ENCODE measurements at regions not wholly inside any gene's neighbourhood (a gene's known extent, or its start where the extent isn't known, plus 50 kb on each side); places are given as distances from the start of the nearest gene placed in this dataset.

DNA sequence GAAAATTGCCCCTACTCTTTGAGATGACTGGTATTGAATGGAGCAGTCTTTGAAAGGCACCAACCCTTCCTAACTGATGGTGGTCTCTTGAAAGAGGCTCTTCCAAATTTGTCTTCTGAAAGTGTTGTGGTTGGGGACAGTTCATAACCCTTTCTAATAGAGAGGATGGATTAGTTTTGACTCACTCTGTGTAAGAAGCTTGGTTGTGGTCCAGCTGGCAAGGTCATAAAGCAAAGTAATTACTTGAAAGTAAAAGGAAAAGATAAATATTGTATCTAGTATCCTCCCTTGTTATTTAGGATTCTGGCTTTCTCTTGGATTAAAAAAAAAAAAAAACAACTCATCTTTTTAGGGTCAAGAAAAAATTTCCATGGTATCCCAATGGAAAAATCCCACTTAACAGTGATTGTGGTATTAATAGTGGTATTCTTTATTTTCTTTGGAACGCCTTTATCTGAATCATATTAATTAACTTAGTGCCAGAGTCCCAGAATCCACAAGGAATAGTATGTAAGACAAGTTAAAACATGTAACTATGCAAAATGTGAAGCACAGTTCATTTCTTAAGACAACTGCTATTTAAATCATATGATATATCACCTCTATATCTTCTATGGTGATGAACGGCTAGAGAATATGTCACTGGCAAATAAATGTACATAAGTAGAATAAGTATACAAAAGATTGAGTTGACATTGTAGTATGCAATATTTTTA lies 469.3 kb upstream of the CDIN1 start:
- TF ChIP-seq POLR2AphosphoS5 (IDR thresholded peaks at IDR 0.05; ENCODE audit: low read length): no peak
- TF ChIP-seq PKNOX1 (IDR thresholded peaks at IDR 0.05): no peak
- TF ChIP-seq BACH1 (IDR thresholded peaks at IDR 0.05; ENCODE audit: borderline replicate concordance): no peak
- no peak for TF ChIP-seq EP300 (IDR thresholded peaks at IDR 0.05; ENCODE audit: borderline replicate concordance in 1 of 2, control insufficient read depth in 1 of 2, low read depth in 2 of 2, low read length in 2 of 2)
- TF ChIP-seq TCF3 (IDR thresholded peaks at IDR 0.05; ENCODE audit: borderline replicate concordance, insufficient read depth, low read depth, low read length): no peak
- no peak for TF ChIP-seq MTA3 (IDR thresholded peaks at IDR 0.05; ENCODE audit: borderline replicate concordance, low read length)
- no peak for TF ChIP-seq NBN (IDR thresholded peaks at IDR 0.05)
- TF ChIP-seq PRDM15 (CRISPR knock-in tag; IDR thresholded peaks at IDR 0.05): no peak
- no peak for TF ChIP-seq ASH2L (IDR thresholded peaks at IDR 0.05; ENCODE audit: borderline replicate concordance, low read depth)
- TF ChIP-seq, protein P1, sequence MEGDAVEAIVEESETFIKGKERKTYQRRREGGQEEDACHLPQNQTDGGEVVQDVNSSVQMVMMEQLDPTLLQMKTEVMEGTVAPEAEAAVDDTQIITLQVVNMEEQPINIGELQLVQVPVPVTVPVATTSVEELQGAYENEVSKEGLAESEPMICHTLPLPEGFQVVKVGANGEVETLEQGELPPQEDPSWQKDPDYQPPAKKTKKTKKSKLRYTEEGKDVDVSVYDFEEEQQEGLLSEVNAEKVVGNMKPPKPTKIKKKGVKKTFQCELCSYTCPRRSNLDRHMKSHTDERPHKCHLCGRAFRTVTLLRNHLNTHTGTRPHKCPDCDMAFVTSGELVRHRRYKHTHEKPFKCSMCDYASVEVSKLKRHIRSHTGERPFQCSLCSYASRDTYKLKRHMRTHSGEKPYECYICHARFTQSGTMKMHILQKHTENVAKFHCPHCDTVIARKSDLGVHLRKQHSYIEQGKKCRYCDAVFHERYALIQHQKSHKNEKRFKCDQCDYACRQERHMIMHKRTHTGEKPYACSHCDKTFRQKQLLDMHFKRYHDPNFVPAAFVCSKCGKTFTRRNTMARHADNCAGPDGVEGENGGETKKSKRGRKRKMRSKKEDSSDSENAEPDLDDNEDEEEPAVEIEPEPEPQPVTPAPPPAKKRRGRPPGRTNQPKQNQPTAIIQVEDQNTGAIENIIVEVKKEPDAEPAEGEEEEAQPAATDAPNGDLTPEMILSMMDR (IDR thresholded peaks at IDR 0.05 in 2 of 3, conservative IDR thresholded peaks at IDR 0.05 in 1 of 3; ENCODE audit: control insufficient read depth in 2 of 3, extremely low read depth in 1 of 3, insufficient read depth in 1 of 3, low read depth in 3 of 3, low read length in 3 of 3): no peak
- TF ChIP-seq, protein P2, sequence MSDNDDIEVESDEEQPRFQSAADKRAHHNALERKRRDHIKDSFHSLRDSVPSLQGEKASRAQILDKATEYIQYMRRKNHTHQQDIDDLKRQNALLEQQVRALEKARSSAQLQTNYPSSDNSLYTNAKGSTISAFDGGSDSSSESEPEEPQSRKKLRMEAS (IDR thresholded peaks at IDR 0.05; ENCODE audit: low read depth, low read length): no peak
- TF ChIP-seq CREB1 (IDR thresholded peaks at IDR 0.05; ENCODE audit: low read depth): no peak
- no peak for TF ChIP-seq ZBTB33 (IDR thresholded peaks at IDR 0.05)
- TF ChIP-seq SP1 (IDR thresholded peaks at IDR 0.05; ENCODE audit: low read depth, low read length): no peak

All from GM12878 (cell line).